ENCODE measurements at regions not wholly inside any gene's neighbourhood (a gene's known extent, or its start where the extent isn't known, plus 50 kb on each side); places are given as distances from the start of the nearest gene placed in this dataset.

- TF ChIP-seq CTCF (conservative IDR thresholded peaks at IDR 0.05; ENCODE audit: low read depth, low read length) (no peak), EZH2phosphoT487 (IDR thresholded peaks at IDR 0.05; ENCODE audit: borderline replicate concordance, low read length) (no peak), EZH2 (IDR thresholded peaks at IDR 0.05; ENCODE audit: low read length, unreplicated experiment) (no peak)
These were observed 317.9 kb upstream of the UBE2E3 start for GRCh38 chr2:180662521-180662920.
